Heart left ventricle (tissue), 13 donors: ENCODE measurements at regions not wholly inside any gene's neighbourhood (a gene's known extent, or its start where the extent isn't known, plus 50 kb on each side); places are given as distances from the start of the nearest gene placed in this dataset.

ENCODE experiments used
- POLR2A ChIP-seq, 2 donors: fragments of 450-650 bp; IDR thresholded peaks; one replicate each; pipeline ENCODE4 v1.6.1; 2017; ENCODE audit warnings: antibody characterized with exemption in 2 of 2, mild to moderate bottlenecking in 2 of 2, moderate library complexity in 2 of 2
- TF ChIP-seq, protein P1 (sequence below), 12 donors: fragments of 200-600 bp; sonication (generic) in 4 of 12; IDR thresholded peaks; one replicate each; pipeline versions ENCODE4 v1.5.0 to v1.8.0; 2018 to 2022; ENCODE audit warnings: antibody characterized with exemption in 12 of 12, mild to moderate bottlenecking in 5 of 12
- donor health status: ischemic (EF 13 %, LVEDD 7.1; RV severe dilation, severe dysfunction).
- donor health status: DM: no; HTN: yes; CAD: no.
- donor health status: DM: no; HTN: no; CAD: no.
- donor health status: ischemic (EF 25% LVEDD 6.9; RV normal size, moderate dysfunction).
- donor health status: ischemic (EF 25% LVEDD 5.7; RV mildly dilated, moderate dysfunction).
- donor health status: ischemic (EF 35%, LVEDD 5.7; RV mildly dilated, moderate dysfunction).
- donor health status: nonischemic (EF 11% LVEDD 7.7; RV severe dilation, severe dysfunction).
- donor health status: DM: yes; HTN: yes; CAD: no.
- donor health status: PGD.
- donor health status: ischemic (EF 29% LVEDD 5.4; RV normal size, mild dysfunction).
- donor health status: nonischemic (EF 23%, LVEDD 6.1; RV moderate dilation, normal function).

GRCh38 chr20:60862601-60863000, 389.5 kb upstream of the CDH4 start:
- TF ChIP-seq POLR2A (IDR thresholded peaks at IDR 0.05): no peak
- TF ChIP-seq, protein P1, sequence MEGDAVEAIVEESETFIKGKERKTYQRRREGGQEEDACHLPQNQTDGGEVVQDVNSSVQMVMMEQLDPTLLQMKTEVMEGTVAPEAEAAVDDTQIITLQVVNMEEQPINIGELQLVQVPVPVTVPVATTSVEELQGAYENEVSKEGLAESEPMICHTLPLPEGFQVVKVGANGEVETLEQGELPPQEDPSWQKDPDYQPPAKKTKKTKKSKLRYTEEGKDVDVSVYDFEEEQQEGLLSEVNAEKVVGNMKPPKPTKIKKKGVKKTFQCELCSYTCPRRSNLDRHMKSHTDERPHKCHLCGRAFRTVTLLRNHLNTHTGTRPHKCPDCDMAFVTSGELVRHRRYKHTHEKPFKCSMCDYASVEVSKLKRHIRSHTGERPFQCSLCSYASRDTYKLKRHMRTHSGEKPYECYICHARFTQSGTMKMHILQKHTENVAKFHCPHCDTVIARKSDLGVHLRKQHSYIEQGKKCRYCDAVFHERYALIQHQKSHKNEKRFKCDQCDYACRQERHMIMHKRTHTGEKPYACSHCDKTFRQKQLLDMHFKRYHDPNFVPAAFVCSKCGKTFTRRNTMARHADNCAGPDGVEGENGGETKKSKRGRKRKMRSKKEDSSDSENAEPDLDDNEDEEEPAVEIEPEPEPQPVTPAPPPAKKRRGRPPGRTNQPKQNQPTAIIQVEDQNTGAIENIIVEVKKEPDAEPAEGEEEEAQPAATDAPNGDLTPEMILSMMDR (IDR thresholded peaks at IDR 0.05): no peak
